ENCODE measurements at regions not wholly inside any gene's neighbourhood (a gene's known extent, or its start where the extent isn't known, plus 50 kb on each side); places are given as distances from the start of the nearest gene placed in this dataset.

- no peak overlapping the region for H3K27ac ChIP-seq
- peaks cover 0 to 12% (median 0%) of the 10 kb centered on the region in 4 donors for H3K4me1 ChIP-seq
- H3K36me3 ChIP-seq: no peaks in the 10 kb centered on the region
- TF ChIP-seq POLR2A (IDR thresholded peaks at IDR 0.05): no peak
- no peak for TF ChIP-seq CTCF (IDR thresholded peaks at IDR 0.05)
- no peak for TF ChIP-seq EP300 (IDR thresholded peaks at IDR 0.05)
- no peak for DNase-seq (ENCODE audit: low spot score in 2 of 2)
- H3K27me3 ChIP-seq: no peaks in the 10 kb centered on the region
- 83 to 86% methylated on average over 11 of the region's 11 CpGs for WGBS, 2 donors
- H3K4me3 ChIP-seq: no peak overlapping the region
- no peaks in the 10 kb centered on the region for H3K9me3 ChIP-seq
Observed at GRCh38 chr10:78290131-78290750, 256.6 kb downstream of the RPS24 start.

GRCh38 chr10:78291722-78292121, 258.1 kb downstream of the RPS24 start:
- Histone ChIP-seq H3K27me3 (no peaks in the 10 kb centered on the region), H3K27ac (no peak overlapping the region), H3K9me3 (no peaks in the 10 kb centered on the region), H3K4me1 (peaks cover 0 to 17% (median 1%) of the 10 kb centered on the region in 4 donors), H3K36me3 (no peaks in the 10 kb centered on the region), H3K4me3 (no peak overlapping the region)
- no peak for DNase-seq (ENCODE audit: low spot score in 2 of 2)
- no peak for TF ChIP-seq EP300 (IDR thresholded peaks at IDR 0.05)
- no peak for TF ChIP-seq POLR2A (IDR thresholded peaks at IDR 0.05)
- no peak for TF ChIP-seq CTCF (IDR thresholded peaks at IDR 0.05)
- 94% methylated on average over 2 of the region's 2 CpGs for WGBS, 2 donors

- no peak for DNase-seq (ENCODE audit: low spot score in 2 of 2)
- 72 to 81% methylated on average over 10 of the region's 10 CpGs for WGBS, 2 donors
- TF ChIP-seq CTCF (IDR thresholded peaks at IDR 0.05) (no peak), POLR2A (IDR thresholded peaks at IDR 0.05) (no peak), EP300 (IDR thresholded peaks at IDR 0.05) (no peak)
- Histone ChIP-seq H3K4me3 (no peak overlapping the region), H3K27me3 (no peaks in the 10 kb centered on the region), H3K27ac (no peak overlapping the region), H3K9me3 (no peaks in the 10 kb centered on the region), H3K36me3 (no peaks in the 10 kb centered on the region), H3K4me1 (peaks cover 0 to 21% (median 2%) of the 10 kb centered on the region in 4 donors)
Observed at GRCh38 chr10:78292250-78292981, 258.8 kb downstream of the RPS24 start.

- Histone ChIP-seq H3K9me3 (no peaks in the 10 kb centered on the region), H3K27me3 (no peaks in the 10 kb centered on the region), H3K4me1 (peaks cover 0 to 23% (median 2%) of the 10 kb centered on the region in 4 donors), H3K27ac (no peak overlapping the region), H3K4me3 (no peak overlapping the region), H3K36me3 (no peaks in the 10 kb centered on the region)
- no peak for DNase-seq (ENCODE audit: low spot score in 2 of 2)
- no peak for TF ChIP-seq POLR2A (IDR thresholded peaks at IDR 0.05)
- TF ChIP-seq EP300 (IDR thresholded peaks at IDR 0.05): no peak
- TF ChIP-seq CTCF (IDR thresholded peaks at IDR 0.05): no peak
- 50 to 54% methylated on average over 11 of the region's 11 CpGs for WGBS, 2 donors
Observed at GRCh38 chr10:78292982-78293865, 259.6 kb downstream of the RPS24 start.

Data from tibial nerve (tissue), 4 donors.